HCT116 (cell line): ENCODE measurements at regions not wholly inside any gene's neighbourhood (a gene's known extent, or its start where the extent isn't known, plus 50 kb on each side); places are given as distances from the start of the nearest gene placed in this dataset.

Experiments
- ATAC-seq: fragments of 200-7000 bp; cut with Tn5 transposase; 2 replicates; pipeline ENCODE4 v1.9.1; 2020; ENCODE audit warnings: mild to moderate bottlenecking, moderate library complexity
- BruUV-seq: library from RNA; stranded (reverse); fragments of 400-500 nt; replicated peaks from 2 replicates; lab custom pipeline; 2021; lab: Mats Ljungman, UMichigan
- CTCF ChIA-PET: fragments of 300-600 bp; sonication (Branson Sonifier 250); formaldehyde crosslinking; loops from one replicate; lab custom pipeline; 2021; ENCODE audit warnings: antibody characterized with exemption; lab: Charles Lee
- POLR2A ChIA-PET: fragments of 300-600, 350-600 bp; sonication (Branson Sonifier 250); formaldehyde crosslinking; loops from one replicate; lab custom pipeline; 2021; ENCODE audit warnings: antibody characterized with exemption; lab: Charles Lee
- RAD21 ChIA-PET, 2 experiments: fragments of 300-600 bp; sonication (Branson Sonifier 250); formaldehyde crosslinking; loops; one replicate each; lab custom pipeline; 2023; ENCODE audit warnings: low total read pairs in 2 of 2; ENCODE audit not compliant: uncharacterized antibody in 2 of 2, unreplicated experiment in 2 of 2, low non-redundant PET in 1 of 2; lab: Charles Lee
- DNase-seq: peaks from one replicate; pipeline ENCODE4 v3.0.0-alpha.2; 2010; ENCODE audit warnings: low read depth, low spot score
- H2AFZ ChIP-seq: fragments of 200-600 bp; shearing (Covaris generic), sonication (generic); 2 replicates; pipeline ENCODE4 v1.6.1; 2017; ENCODE audit warnings: low read depth, mixed run types, mixed read lengths, antibody characterized with exemption, low read length; ENCODE audit not compliant: poor library complexity, severe bottlenecking
- H3K27ac ChIP-seq: 2 replicates; pipeline ENCODE4 v1.5.1; 2012; ENCODE audit warnings: low read depth, low read length
- H3K27me3 ChIP-seq: fragments of 200-600 bp; sonication (generic); 2 replicates; pipeline ENCODE4 v1.6.1; 2016; ENCODE audit warnings: mixed run types, low read length, mixed read lengths; ENCODE audit not compliant: insufficient read depth
- H3K36me3 ChIP-seq, 2 experiments: fragments of 200-500 bp in 1 of 2; fragments of 200-600 bp in 1 of 2; sonication (Bioruptor generic) in 1 of 2; sonication (generic) in 1 of 2; 2 replicates each; pipeline versions ENCODE4 v1.5.1 to v1.6.1; 2014 to 2016; ENCODE audit warnings: low read length in 2 of 2, inconsistent platforms in 1 of 2, mixed read lengths in 1 of 2, mixed run types in 1 of 2; ENCODE audit not compliant: insufficient read depth in 2 of 2, control insufficient read depth in 1 of 2
- H3K4me1 ChIP-seq, 2 experiments: fragments of 200-600 bp in 1 of 2; sonication (generic) in 1 of 2; 2 replicates each; pipeline versions ENCODE4 v1.5.1 to v1.6.1; 2012 to 2017; ENCODE audit warnings: low read length in 2 of 2, inconsistent platforms in 1 of 2, mild to moderate bottlenecking in 1 of 2, mixed read lengths in 1 of 2, mixed run types in 1 of 2, moderate library complexity in 1 of 2; ENCODE audit not compliant: insufficient read depth in 2 of 2, control insufficient read depth in 1 of 2
- H3K4me2 ChIP-seq: fragments of 200-600 bp; sonication (generic); 2 replicates; pipeline ENCODE4 v1.6.1; 2017; ENCODE audit warnings: mixed run types, low read length, mixed read lengths
- H3K4me3 ChIP-seq, 2 experiments: fragments of 200-600 bp in 1 of 2; sonication (generic) in 1 of 2; replicated peaks in 1 of 2; 2 replicates each; pipeline ENCODE4 v1.5.1; 2011 to 2016; ENCODE audit warnings: low read length in 2 of 2, control low read depth in 1 of 2, low read depth in 1 of 2, mild to moderate bottlenecking in 1 of 2, mixed read lengths in 1 of 2, mixed run types in 1 of 2
- H3K79me2 ChIP-seq: fragments of 200-600 bp; sonication (generic); 2 replicates; pipeline ENCODE4 v1.6.1; 2017; ENCODE audit warnings: mild to moderate bottlenecking, mixed run types, low read length, moderate library complexity, mixed read lengths; ENCODE audit not compliant: insufficient read depth
- H3K9ac ChIP-seq: fragments of 200-600 bp; sonication (generic); 2 replicates; pipeline ENCODE4 v1.6.1; 2016; ENCODE audit warnings: low read length, mixed read lengths
- H3K9me2 ChIP-seq: fragments of 200-600 bp; sonication (generic), shearing (Covaris generic); 2 replicates; pipeline ENCODE4 v1.6.1; 2017; ENCODE audit warnings: mixed run types, mild to moderate bottlenecking, moderate library complexity; ENCODE audit not compliant: insufficient read depth
- H3K9me3 ChIP-seq, 2 experiments: fragments of 200-500 bp in 1 of 2; fragments of 200-600 bp in 1 of 2; sonication (Bioruptor generic) in 1 of 2; sonication (generic) in 1 of 2; 2 replicates each; pipeline ENCODE4 v1.6.1; 2014 to 2017; ENCODE audit warnings: low read length in 2 of 2, mixed read lengths in 2 of 2, inconsistent platforms in 1 of 2, low read depth in 1 of 2, mild to moderate bottlenecking in 1 of 2, mixed run types in 1 of 2, moderate library complexity in 1 of 2; ENCODE audit not compliant: control insufficient read depth in 1 of 2, insufficient read depth in 1 of 2
- H4K20me1 ChIP-seq: fragments of 200-600 bp; sonication (generic), shearing (Covaris generic); 2 replicates; pipeline ENCODE4 v1.6.1; 2017; ENCODE audit warnings: mixed run types, mild to moderate bottlenecking, moderate library complexity; ENCODE audit not compliant: insufficient read depth
- EGR1 ChIP-seq: IDR thresholded peaks from 2 replicates; pipeline ENCODE4 v1.6.1; 2012; ENCODE audit warnings: low read depth
- ELF1 ChIP-seq: IDR thresholded peaks from 2 replicates; pipeline ENCODE4 v1.6.1; 2012; ENCODE audit warnings: low read depth, borderline replicate concordance
- EZH2phosphoT487 ChIP-seq: fragments of 200-600 bp; IDR thresholded peaks from 2 replicates; pipeline ENCODE4 v1.6.1; 2018; ENCODE audit warnings: antibody characterized with exemption, borderline replicate concordance
- POLR2A ChIP-seq: IDR thresholded peaks from 2 replicates; pipeline ENCODE4 v1.7.0; 2011; ENCODE audit warnings: borderline replicate concordance; ENCODE audit not compliant: insufficient read depth, insufficient read length; ENCODE audit errors: extremely low read depth
- SIN3A ChIP-seq: IDR thresholded peaks from 2 replicates; pipeline ENCODE4 v1.6.1; 2012; ENCODE audit warnings: low read depth
- ZBTB33 ChIP-seq: IDR thresholded peaks from 2 replicates; pipeline ENCODE4 v1.6.1; 2011; ENCODE audit warnings: mild to moderate bottlenecking, low read length, moderate library complexity; ENCODE audit not compliant: insufficient replicate concordance; ENCODE audit errors: extremely low read depth
- ZFX ChIP-seq: fragments of 450-650 bp; IDR thresholded peaks from 2 replicates; pipeline ENCODE4 v1.6.1; 2017
- intact Hi-C: fragments of 100-400 bp; cut with micrococcal nuclease; formaldehyde crosslinking; loops from 2 replicates; pipeline ENCODE4 v1.10.0; 2022
- TF ChIP-seq, protein P1 (sequence below): IDR thresholded peaks from 2 replicates; pipeline ENCODE4 v1.6.1; 2012
- TF ChIP-seq, protein P2 (sequence below): IDR thresholded peaks from 2 replicates; pipeline ENCODE4 v1.6.1; 2012

- CTCF ChIA-PET: no interaction called here
- no peak overlapping the region for H3K4me2 ChIP-seq
- no peak overlapping the region for H3K9ac ChIP-seq
- no peak overlapping the region for H2AFZ ChIP-seq
- no peak overlapping the region for H3K4me3 ChIP-seq
- TF ChIP-seq ZBTB33: no peak
- TF ChIP-seq EGR1: no peak
- TF ChIP-seq ELF1: no peak
- TF ChIP-seq, protein P1, sequence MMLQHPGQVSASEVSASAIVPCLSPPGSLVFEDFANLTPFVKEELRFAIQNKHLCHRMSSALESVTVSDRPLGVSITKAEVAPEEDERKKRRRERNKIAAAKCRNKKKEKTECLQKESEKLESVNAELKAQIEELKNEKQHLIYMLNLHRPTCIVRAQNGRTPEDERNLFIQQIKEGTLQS: no peak
- no peak for TF ChIP-seq EZH2phosphoT487
- no peak for TF ChIP-seq ZFX
- TF ChIP-seq, protein P2, sequence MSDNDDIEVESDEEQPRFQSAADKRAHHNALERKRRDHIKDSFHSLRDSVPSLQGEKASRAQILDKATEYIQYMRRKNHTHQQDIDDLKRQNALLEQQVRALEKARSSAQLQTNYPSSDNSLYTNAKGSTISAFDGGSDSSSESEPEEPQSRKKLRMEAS: no peak
- TF ChIP-seq POLR2A: no peak
- TF ChIP-seq, all 23 proteins: peak for 0
- H3K79me2 ChIP-seq: no peaks in the 10 kb centered on the region
- H3K27me3 ChIP-seq: no peaks in the 10 kb centered on the region
- H3K9me3 ChIP-seq: no peaks in the 10 kb centered on the region
- no peaks in the 10 kb centered on the region for H3K36me3 ChIP-seq
- no peaks in the 10 kb centered on the region for H4K20me1 ChIP-seq
- no peaks in the 10 kb centered on the region for H3K9me2 ChIP-seq
- intact Hi-C loops: no loop called here
- ChIA-PET POLR2A (no interaction called here), RAD21 (no interaction called here)
- DNase-seq (no peak), ATAC-seq (no peak)
- H3K4me1 ChIP-seq: no peaks in the 10 kb centered on the region
- BruUV-seq: no TSS peak
- H3K27ac ChIP-seq: no peak overlapping the region
Observed at GRCh38 chr18:75507636-75508035, 80.1 kb upstream of the SMIM21 start.

DNA sequence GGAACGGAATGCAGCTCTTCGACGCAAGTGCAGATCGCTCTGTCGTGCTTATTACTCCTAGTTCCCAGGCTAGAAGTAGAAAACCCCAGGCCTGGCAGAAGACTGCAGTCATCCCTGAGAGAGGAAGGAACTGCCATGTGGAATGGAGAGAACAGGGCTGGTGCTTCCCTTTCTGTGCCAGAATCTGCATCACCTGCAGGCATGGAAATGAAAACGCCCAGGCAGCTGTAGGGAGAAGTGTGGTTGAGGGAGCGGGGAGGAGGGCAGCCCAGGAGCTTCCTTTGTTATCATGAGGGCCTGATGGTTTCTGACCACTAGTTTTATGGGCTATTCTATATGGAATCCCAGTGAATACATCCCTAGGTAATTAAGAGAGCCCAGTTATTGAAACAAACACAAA, 79.4 kb upstream of the SMIM21 start:
- Histone ChIP-seq H3K9me3 (no peaks in the 10 kb centered on the region), H3K9ac (no peak overlapping the region), H3K27ac (no peak overlapping the region), H3K4me3 (no peak overlapping the region), H3K4me1 (no peaks in the 10 kb centered on the region), H3K27me3 (no peaks in the 10 kb centered on the region), H2AFZ (no peak overlapping the region), H3K4me2 (no peak overlapping the region), H3K9me2 (no peaks in the 10 kb centered on the region), H3K36me3 (no peaks in the 10 kb centered on the region), H4K20me1 (no peaks in the 10 kb centered on the region), H3K79me2 (no peaks in the 10 kb centered on the region)
- ChIA-PET RAD21 (no interaction called here), POLR2A (no interaction called here), CTCF (no interaction called here)
- BruUV-seq: no TSS peak
- intact Hi-C loops: no loop called here
- DNase-seq (no peak), ATAC-seq (no peak)
- TF ChIP-seq, protein P1: no peak
- TF ChIP-seq SIN3A (no peak), ELF1 (no peak), EZH2phosphoT487 (no peak)
